HG03432 (cell line): ENCODE measurements at regions not wholly inside any gene's neighbourhood (a gene's known extent, or its start where the extent isn't known, plus 50 kb on each side); places are given as distances from the start of the nearest gene placed in this dataset.

Source experiments
- ATAC-seq: cut with Tn5 transposase; IDR thresholded peaks from one replicate; pipeline ENCODE4 v1.9.1; 2021; ENCODE audit warnings: mild to moderate bottlenecking, moderate library complexity; ENCODE audit not compliant: unreplicated experiment

DNA sequence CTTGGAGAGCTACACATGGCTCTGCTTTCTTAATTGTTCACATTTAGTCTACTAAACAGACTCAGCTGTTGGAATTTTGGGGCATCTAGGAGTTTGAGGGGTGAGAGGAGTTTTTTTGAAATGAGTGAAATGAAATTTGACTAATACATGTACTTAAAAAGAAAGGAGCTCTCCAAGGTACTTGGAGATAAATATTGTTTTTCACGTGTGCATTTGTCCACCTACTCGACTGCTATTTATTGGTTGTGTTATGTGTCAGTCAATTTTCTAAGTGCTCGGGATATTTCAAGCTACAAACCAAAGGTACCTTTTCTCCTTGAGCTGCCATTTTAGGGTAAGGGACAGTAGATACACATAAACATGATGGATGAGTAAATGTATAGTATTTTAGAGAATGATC lies 697.0 kb downstream of the LIG4 start:
- ATAC-seq = no peak

DNA sequence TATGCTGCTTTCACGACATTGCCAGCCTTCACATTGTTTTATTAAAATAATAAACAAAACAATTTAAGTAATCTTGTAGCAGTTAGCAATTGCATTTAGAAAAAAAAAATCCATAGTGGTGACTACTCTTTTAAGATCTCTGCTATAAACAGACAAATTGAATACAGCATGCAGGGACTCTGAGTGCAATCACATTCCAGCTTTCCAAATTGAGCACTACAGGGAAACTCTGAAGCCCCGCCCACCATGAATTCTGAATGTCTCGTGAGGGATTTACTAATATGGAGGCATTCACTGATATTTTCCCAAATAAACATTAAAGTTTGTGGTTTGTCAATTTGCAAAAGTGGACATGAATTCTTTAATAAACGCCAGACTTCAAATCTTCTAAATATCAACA lies 698.8 kb downstream of the LIG4 start:
- ATAC-seq = no peak

DNA sequence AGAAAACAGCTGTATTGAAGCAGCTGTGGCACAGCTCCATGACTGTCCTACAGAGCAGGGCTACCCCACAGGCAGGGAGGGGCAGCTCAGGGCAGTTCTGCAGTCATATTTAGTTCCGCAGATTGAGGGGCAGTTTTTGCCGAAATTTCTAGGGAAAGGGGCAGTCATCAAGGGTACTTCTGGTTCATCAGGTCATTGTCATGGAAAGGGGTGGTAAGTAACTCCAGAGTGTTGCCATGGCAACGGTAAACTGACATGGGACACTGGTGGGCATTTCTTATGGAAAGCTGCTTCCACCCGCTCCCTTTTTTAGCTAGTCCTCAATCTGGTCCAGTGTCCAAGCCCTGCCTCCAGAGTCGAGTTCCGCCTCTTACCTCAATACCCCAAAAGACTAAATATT lies 702.8 kb downstream of the LIG4 start:
- no peak for ATAC-seq

DNA sequence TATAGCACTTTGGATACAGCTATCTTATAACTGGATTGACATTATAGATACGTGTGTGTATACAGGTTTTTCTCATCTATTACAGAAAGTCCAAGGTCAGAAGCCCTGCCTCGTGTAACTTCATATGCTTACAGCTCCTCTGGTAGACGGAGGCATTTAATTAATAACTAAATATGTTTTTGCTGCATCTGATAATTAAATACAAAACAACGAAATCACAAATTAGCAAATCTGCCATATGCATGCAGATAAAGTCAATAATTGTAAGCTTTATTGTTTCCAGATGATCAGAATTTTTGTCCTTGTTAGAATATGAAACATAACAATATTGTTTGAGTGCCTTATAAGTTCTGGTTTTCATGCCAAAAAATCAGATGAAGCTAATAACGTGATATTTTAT lies 717.7 kb downstream of the LIG4 start:
- ATAC-seq = no peak

DNA sequence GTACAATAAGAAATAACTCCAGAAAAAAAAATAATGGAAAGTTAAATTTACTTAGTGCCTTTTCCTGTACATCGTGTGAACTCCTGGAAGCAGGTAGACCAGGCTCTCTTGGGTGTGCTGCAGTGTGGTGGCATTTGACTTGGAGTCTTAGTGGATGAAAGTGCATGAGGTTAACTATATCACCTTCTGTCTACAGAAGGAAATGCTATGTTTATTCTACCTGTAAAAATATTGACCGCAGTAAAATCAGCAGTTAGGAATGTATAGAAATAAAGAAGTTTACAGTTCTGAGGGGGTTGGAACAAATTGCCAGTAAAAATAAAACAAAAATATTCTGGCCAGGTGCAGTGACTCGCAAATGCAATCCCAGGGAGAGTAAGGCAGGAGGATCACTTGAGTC lies 722.1 kb downstream of the LIG4 start:
- ATAC-seq = no peak

DNA sequence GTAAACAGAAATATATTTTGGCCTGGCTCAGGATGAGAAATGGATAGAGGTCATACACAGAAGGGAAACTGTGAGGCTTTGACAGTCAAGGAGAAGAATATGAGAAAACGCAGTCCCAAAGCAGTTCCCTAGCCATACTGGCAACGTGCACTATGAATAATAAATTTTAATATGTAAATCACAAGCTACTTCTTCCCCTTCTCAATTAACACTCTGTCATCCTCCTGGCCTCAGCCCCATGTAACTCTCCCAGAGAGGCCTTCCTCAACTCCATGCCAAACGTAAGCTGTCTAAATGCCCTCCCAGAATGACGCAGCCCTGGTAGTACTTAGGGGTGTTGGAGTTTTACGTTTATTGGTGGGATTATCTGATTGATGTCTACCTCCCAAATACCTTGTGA lies 732.6 kb downstream of the LIG4 start:
- ATAC-seq = no peak

DNA sequence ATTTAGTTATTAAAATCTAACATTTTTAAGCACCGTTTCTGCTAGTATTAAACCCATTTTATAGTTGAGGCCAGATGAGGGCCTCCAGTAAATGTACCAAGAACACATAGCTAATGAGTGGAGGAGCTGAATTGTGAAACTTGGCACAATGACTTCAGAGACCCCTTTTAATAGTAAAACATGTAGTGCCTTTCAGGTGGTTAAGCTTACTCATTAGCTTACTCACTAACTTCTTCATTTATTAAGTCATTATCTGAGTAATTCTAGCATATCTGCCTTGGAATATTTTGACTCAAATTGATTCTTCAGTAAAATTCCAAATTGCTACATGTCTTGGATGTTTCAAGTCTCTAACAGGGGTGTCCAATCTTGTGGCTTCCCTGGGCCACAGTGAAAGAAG lies 735.2 kb downstream of the LIG4 start:
- ATAC-seq = no peak

DNA sequence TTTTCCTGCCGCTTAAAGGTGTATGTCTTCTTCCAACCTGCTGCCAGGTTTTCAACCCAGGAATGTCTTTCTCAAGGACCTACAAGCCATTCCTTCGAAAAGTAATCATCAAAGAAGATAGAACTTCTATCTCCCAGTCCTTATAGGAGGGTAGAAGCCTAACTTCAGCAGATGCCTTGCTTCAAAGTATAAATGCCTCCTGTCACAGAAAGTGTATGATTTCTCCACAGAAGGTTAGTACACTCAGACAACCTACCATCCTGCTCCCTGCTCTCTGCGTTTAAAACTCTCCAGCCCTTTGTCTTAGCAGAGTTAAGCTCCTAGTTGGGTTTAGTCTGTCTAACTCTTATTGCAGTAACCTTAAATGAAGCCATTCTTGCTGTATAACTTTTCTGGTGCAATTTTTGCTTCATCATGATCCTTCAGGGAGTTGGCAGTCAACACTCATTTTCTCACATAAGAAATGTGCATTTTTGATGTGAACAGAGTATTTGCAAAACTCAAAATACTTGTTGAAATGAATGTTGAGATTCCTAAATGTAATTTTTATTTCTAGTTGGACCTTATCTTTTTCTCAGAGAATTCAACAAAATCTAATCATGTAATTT lies 737.5 kb downstream of the LIG4 start:
- no peak for ATAC-seq

DNA sequence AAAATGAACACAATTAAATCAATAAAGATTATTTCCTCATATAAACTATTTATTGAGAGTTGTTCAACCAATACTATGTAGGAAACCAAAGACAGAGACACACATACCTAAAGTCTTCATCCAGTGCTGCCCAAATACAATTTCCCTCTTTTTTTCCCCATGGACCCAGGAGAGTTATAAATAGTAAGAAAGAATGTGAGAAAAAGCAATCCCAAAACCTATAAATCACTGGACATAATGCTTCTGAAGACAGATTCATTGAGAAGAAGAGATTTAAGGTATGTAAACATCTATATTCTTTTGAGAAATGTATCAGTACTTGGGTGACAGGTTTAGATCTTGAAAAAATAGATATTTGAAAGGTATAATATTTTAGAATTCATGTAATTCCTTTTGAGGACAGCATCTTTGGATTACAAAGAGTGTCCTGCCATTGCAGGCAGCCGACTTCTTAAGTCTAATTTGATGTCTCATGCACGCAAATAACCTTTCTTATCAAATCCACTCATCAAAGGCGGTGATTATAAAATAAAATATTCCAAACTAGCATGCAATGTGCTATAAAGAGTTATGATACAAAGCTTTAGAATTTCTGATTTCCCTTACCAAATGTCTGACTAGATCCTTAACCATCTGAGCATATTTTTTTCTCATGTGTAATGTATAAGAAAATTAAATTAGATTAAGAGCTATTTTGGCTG lies 739.4 kb downstream of the LIG4 start:
- ATAC-seq = no peak

DNA sequence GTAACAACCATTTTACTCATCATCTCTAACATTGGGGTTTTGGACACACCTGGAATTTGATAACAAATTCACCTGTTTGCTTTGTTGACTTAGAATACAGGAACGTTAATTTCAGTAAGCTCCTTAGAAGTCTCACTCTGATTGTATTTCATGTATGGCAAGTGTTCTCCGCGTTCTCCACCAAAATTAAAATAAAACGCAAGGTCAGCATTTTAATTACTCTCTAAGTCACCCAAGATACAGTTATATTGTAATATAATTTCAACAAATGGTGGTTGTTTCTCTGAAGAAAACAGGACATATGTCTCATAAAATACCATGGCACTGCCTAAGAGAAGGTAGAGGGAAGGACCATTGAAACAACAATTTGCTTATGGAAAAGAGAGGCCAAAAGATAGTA lies 742.1 kb downstream of the LIG4 start:
- ATAC-seq = no peak

DNA sequence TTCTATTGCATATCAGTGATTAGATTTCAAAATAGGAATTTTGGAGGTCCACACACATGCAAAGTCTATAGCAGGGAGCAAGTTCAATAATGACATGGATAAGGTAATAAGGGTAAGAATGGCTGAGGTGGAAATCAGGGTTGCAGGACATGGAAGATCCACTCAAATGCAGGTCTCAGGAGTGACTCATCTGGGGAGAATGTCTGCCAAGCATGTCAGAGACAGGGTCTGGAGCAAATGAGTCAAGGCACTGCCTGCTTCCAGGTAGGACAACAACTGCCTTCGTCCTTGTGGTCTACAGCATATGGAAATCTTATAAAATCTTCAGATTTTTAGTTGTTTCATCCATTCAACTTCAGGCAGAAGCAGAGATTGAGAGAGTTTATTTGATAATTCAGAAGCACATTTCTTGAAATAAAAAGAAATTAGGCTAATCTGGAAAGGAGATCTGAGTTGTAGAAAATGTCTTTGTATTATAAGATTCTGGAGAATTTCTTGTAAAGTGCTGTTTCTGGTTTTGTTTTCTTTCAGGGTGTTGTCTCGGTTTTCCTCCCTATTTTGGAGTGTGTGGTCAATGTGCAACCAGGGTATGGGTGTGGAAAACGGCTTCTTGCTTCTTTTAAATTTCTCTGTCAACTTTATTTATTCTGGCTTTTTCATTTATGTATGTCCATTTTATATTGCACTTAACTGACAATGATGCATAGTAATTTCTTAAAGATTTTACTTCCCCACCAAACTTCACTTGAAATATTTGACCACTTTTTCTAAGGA lies 748.8 kb downstream of the LIG4 start:
- ATAC-seq = no peak

DNA sequence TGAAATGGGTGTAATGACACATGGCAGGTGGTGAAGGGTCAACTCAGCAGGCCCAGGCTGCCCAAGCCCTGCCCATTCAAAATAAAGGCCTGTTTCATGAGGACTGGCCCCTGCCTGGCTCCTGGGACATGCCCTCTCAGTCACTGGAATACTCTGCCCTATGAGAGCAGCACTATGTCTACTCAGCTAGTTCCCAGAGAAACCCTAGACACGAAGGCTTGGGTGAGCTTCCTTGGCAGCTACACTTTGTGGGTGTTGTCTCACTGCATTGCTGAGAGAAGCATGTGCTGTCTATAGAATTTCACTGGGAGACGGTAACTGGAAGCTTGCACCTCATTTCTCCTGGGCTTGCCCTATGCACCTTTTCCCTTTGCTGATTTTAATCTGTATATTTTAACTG lies 752.8 kb downstream of the LIG4 start:
- no peak for ATAC-seq

DNA sequence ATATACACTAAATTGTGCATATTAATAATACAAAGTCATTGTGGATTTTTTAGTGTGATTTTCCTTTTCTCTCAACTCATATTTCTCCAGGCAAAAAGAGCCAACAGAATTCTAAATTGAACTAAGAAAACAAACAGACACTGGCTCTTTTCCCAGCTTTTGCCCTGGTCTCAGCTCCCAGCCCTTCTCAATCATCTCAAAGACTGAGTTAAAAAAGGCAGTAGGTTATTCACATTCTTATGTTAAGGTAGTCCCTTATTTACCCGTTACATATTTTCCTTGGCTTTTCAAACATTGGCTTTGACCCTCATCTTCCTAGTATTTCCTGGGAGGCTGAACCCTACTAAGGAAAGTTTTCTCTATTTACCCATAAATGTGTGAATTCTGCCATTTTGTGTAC lies 753.6 kb downstream of the LIG4 start:
- no peak for ATAC-seq

DNA sequence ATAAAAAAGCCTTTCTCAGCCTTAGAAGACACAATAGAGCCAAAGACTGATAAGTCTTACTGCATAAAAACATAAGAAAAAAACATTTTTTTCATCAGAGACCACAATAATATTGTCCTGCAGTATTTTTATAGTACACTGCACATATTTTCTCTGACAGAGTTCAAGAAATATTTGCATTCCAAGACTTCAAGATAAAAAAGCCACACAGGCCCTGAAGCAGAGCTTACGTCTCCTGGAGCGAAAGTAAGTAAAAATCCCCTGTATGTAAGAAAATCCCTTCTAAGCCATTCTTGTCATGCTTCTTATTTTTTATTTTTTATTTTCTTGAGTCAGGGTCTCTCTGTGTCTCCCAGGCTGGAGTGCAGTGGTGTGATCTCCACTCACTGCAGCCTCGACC lies 755.9 kb downstream of the LIG4 start:
- no peak for ATAC-seq

DNA sequence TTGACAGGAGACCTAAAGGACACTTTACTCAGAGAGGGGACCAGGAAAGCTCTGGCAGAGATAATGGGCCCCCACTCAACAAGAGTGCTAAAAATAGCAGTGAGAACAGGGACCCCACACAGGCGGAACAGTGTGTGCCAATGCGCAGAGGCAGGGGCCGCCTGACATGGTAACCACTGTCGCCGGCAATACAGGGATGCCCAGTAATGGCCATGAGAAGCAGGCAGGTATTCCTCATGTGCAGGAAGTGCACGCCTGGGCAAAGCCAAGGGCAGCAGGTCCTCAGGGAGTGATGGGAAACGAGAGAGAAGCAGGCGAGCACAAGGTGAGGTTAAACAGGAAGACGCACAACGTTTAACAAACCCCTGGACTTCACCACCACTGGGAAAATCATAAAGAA lies 757.1 kb downstream of the LIG4 start:
- ATAC-seq = no peak

DNA sequence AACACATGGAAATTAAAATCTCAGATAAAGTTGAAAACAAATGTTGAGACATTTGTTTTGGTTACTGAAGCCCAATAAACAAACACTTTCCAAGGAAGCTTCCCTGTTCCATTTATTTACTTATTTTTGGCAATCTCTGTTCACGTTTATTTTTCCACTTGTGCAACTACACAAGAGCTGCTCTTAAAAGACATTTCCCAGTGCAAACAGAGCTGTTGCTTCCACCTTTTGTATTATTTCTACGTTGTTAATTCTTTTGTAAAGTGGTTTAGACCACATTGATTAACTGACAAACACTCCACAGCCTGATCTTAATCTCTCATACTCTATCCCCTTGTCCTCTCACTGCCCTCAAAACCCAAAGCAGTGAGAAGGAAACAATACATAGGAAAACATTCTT lies 757.6 kb downstream of the LIG4 start:
- no peak for ATAC-seq

DNA sequence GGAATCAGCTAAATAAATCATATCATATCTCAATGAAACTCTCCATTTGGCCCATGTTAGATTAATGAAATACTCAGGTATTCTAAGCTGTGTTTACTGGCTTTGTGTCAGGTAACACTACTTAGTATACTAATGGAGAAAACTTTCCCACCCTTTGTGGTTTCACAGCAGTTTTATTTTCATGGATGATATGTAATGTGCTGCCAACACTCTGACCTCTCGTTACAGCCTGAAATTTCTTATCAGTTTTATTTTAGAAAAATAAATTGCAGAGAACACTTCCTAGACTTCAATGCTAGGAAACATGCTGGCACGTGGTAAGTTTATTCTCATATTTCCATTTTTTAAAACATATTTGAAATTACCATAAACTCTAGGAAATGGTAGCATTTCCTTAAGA lies 758.9 kb downstream of the LIG4 start:
- no peak for ATAC-seq

DNA sequence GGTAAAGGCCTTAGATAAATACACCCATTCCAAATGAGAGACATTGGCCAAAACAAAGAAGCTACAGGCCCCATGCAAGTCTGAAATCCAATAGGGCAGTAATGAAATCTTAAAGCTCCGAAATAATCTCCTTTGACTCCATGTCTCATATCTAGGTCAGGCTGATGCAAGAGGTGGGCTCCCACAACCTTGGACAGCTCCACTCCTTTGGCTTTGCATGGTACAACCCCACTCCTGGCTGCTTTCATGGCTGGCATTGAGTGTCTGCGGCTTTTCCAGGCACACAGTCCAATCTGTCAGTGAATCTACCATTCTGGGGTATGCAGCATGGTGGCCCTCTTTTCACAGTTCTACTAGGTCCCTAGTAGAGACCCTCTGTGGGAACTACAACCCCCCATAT lies 762.5 kb downstream of the LIG4 start:
- no peak for ATAC-seq

DNA sequence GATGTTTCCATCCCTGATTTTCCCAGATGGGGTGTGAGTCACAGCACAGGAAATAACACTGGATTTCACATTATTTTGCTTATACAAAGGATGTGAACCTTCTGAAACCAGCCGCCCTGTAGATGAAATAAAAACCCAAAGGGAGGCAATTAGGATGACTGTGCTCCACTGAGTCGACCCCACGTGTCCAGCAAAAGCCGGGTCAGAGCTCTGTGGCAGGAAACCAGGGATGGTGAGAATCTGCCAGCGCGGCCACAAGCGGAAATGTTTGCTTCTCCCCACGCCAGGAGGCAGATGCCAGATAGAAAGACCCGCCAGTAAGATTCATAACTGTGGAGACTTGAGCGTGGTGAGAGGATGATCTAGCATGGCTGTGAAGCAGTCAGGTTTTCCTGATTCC lies 764.4 kb downstream of the LIG4 start:
- ATAC-seq = no peak

DNA sequence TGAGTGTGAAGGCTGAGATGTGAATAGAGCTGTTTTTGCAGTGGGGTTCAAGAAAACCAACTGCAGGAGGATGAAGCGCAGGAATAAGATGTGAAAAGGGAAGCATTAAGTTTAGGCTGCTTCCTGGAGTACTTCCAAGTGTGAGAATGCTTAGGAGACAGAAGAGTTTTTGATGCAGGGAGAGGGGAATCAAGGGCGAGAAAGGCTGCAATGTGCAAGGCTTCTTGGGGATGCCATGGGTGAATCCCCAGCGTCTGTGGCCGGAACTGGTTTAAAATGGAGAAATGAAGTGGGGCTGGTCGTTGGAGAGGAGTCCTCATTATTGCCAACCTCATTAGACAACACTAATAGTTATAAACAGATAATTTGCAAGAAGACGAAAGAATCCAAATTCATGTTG lies 764.9 kb downstream of the LIG4 start:
- ATAC-seq = no peak

DNA sequence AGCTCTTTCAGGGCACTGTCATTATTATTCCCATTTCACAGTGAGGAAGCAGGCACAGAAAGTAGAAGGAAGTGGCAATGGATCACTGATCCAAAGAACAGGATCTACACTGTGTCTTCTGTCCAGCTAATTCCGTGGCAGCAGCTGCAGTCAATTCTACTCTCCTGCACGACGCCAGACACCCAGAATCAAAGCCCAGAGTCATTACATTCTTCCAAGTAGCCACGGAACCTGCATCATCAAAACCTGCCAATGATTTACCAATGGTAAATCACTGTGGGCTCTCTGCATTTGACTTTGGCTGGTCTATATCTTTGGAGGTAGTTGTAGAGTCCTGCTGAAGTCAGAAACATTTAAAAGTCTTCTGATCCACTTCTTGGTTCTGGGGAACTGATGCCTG lies 767.7 kb downstream of the LIG4 start:
- no peak for ATAC-seq

DNA sequence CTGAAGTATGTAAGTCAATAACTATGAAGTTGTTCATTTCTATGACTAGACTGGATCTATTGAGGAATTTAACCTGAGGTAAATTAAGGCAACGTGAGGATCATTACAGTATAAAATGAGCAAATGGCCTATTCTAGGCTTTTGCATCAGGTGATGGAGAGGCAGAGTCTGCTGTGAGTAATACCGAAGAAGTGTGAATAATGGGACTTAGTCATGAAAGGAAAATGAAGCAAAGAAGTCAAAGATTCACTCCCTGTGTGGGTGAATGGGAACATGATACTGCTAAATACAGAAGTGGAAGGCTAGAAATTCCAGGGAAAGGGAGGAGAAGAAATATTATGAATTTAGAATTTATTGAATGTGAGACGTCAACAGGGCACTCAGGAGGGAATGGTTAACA lies 774.1 kb downstream of the LIG4 start:
- ATAC-seq = no peak
